GM12878 (cell line): ENCODE measurements at regions not wholly inside any gene's neighbourhood (a gene's known extent, or its start where the extent isn't known, plus 50 kb on each side); places are given as distances from the start of the nearest gene placed in this dataset.

Experiments
- CHD2 ChIP-seq: IDR thresholded peaks from 2 replicates; pipeline ENCODE4 v1.6.1; 2011; ENCODE audit warnings: low read depth, low read length, improper control_type of control experiment, borderline replicate concordance
- TF ChIP-seq, protein P1 (sequence below): fragments of 450-650 bp; IDR thresholded peaks from 2 replicates; pipeline ENCODE4 v1.6.1; 2016; ENCODE audit warnings: mild to moderate bottlenecking

DNA sequence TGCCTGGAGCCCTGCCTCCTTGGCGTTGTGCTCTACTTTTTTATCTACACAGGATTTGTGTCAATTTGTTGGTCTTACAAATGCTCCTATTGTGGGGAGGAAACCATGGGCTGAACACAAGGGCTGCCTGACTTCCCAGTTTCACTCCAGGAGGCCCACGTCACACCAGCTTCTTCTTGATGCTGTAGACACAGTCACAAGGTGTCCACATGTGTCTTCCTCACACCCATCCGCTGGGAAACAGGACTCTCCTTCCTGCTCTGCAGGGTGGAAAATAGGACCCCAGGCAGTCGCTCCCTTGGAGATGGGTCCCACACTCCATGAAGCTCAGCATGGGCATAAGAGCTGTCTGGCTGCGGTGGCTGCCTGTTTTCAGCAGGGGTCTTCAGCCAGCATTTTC, 468.2 kb downstream of the EPHA4 start:
- TF ChIP-seq CHD2: no peak
- TF ChIP-seq, protein P1, sequence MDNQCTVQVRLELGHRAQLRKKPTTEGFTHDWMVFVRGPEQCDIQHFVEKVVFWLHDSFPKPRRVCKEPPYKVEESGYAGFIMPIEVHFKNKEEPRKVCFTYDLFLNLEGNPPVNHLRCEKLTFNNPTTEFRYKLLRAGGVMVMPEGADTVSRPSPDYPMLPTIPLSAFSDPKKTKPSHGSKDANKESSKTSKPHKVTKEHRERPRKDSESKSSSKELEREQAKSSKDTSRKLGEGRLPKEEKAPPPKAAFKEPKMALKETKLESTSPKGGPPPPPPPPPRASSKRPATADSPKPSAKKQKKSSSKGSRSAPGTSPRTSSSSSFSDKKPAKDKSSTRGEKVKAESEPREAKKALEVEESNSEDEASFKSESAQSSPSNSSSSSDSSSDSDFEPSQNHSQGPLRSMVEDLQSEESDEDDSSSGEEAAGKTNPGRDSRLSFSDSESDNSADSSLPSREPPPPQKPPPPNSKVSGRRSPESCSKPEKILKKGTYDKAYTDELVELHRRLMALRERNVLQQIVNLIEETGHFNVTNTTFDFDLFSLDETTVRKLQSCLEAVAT: no peak
